Activated CD4-positive, alpha-beta T cell treated with anti-CD3 and anti-CD28 coated beads, Interleukin-2, amount 50 U/mL, for 24 hours (primary cell): ENCODE measurements at regions not wholly inside any gene's neighbourhood (a gene's known extent, or its start where the extent isn't known, plus 50 kb on each side); places are given as distances from the start of the nearest gene placed in this dataset.

Experiments
- DNase-seq, 2 donors: peaks; one replicate each; pipeline ENCODE4 v3.0.0-alpha.2; 2020; ENCODE audit warnings: low read depth in 1 of 2, low spot score in 1 of 2

- DNase-seq = no peak
Measured at GRCh38 chr6:156310701-156311100, 466.5 kb upstream of the ARID1B start.

GRCh38 chr6:156309017-156309416 is 468.2 kb upstream of the ARID1B start:
- no peak for DNase-seq

- no peak for DNase-seq
Measured at GRCh38 chr6:156308604-156309003, 468.6 kb upstream of the ARID1B start.

GRCh38 chr6:156306531-156306930 is 470.6 kb upstream of the ARID1B start:
- no peak for DNase-seq

GRCh38 chr6:156283091-156283490 is 494.1 kb upstream of the ARID1B start:
- no peak for DNase-seq

GRCh38 chr6:156282087-156282486 is 495.1 kb upstream of the ARID1B start:
- DNase-seq = no peak

- DNase-seq = no peak
Measured at GRCh38 chr6:156281266-156281665, 495.9 kb upstream of the ARID1B start.

- no peak for DNase-seq
Measured at GRCh38 chr6:156280065-156280464, 497.1 kb upstream of the ARID1B start.

GRCh38 chr6:156279261-156279969 is 497.8 kb upstream of the ARID1B start:
- no peak for DNase-seq

- no peak for DNase-seq
Measured at GRCh38 chr6:156273065-156273711, 504.0 kb upstream of the ARID1B start.

- no peak for DNase-seq
Measured at GRCh38 chr6:156269751-156270369, 507.3 kb upstream of the ARID1B start.

GRCh38 chr6:156268849-156269248 is 508.3 kb upstream of the ARID1B start:
- no peak for DNase-seq

GRCh38 chr6:156262014-156262413 is 515.2 kb upstream of the ARID1B start:
- no peak for DNase-seq

GRCh38 chr6:156260815-156261214 is 516.4 kb upstream of the ARID1B start:
- DNase-seq = no peak

GRCh38 chr6:156258981-156259380 is 518.2 kb upstream of the ARID1B start:
- DNase-seq = no peak

GRCh38 chr6:156256161-156256560 is 521.0 kb upstream of the ARID1B start:
- peak in 1 of 2 donors; percentile 14 for DNase-seq

- no peak for DNase-seq
Measured at GRCh38 chr6:156254240-156254639, 522.9 kb upstream of the ARID1B start.

GRCh38 chr6:156250593-156250992 is 526.6 kb upstream of the ARID1B start:
- peak in 1 of 2 donors; percentile 40 for DNase-seq

- DNase-seq = no peak
Measured at GRCh38 chr6:156242206-156242605, 535.0 kb upstream of the ARID1B start.

- no peak for DNase-seq
Measured at GRCh38 chr6:156231026-156231765, 546.0 kb upstream of the ARID1B start.

GRCh38 chr6:156219973-156220372 is 557.2 kb upstream of the ARID1B start:
- no peak for DNase-seq

GRCh38 chr6:156205678-156206077 is 571.5 kb upstream of the ARID1B start:
- no peak for DNase-seq
